SK-N-MC (cell line): ENCODE measurements at regions not wholly inside any gene's neighbourhood (a gene's known extent, or its start where the extent isn't known, plus 50 kb on each side); places are given as distances from the start of the nearest gene placed in this dataset.

Experiments
- EZH2 ChIP-seq: fragments of 200-600 bp; sonication (generic); IDR thresholded peaks from one replicate; pipeline ENCODE4 v1.6.1; 2017; ENCODE audit warnings: antibody characterized with exemption
- FOXP2 ChIP-seq: optimal IDR thresholded peaks from 2 replicates; pipeline ENCODE3; 2011; ENCODE audit warnings: mild to moderate bottlenecking, moderate library complexity; ENCODE audit not compliant: insufficient read depth; ENCODE audit errors: extremely low read length, control extremely low read depth
- POLR2AphosphoS5 ChIP-seq: IDR thresholded peaks from 2 replicates; pipeline ENCODE4 v1.6.1; 2012; ENCODE audit warnings: mild to moderate bottlenecking, low read depth, low read length, borderline replicate concordance

- TF ChIP-seq FOXP2 (no peak), EZH2 (no peak), POLR2AphosphoS5 (no peak)
Measured at GRCh38 chr12:28129031-28129430, 61.2 kb upstream of the CCDC91 start.
